ENCODE measurements at regions not wholly inside any gene's neighbourhood (a gene's known extent, or its start where the extent isn't known, plus 50 kb on each side); places are given as distances from the start of the nearest gene placed in this dataset.

- TF ChIP-seq CTCF (conservative IDR thresholded peaks at IDR 0.05; ENCODE audit: low read depth, low read length) (no peak), EZH2 (IDR thresholded peaks at IDR 0.05; ENCODE audit: borderline replicate concordance, low read depth, low read length, poor library complexity, severe bottlenecking) (no peak)
These were observed 131.7 kb upstream of the PHACTR1 start for GRCh38 chr6:12584631-12585405.
